WTC11 (cell line): ENCODE measurements at regions not wholly inside any gene's neighbourhood (a gene's known extent, or its start where the extent isn't known, plus 50 kb on each side); places are given as distances from the start of the nearest gene placed in this dataset.

Experiments used
- ATF3 ChIP-seq: sonication (generic); formaldehyde crosslinking; conservative IDR thresholded peaks from 2 replicates; pipeline ENCODE4 v1.8.1; 2022; ENCODE audit warnings: mild to moderate bottlenecking, missing genetic modification reagents
- CREB1 ChIP-seq: sonication (generic); formaldehyde crosslinking; IDR thresholded peaks from 2 replicates; pipeline ENCODE4 v1.8.0; 2023; ENCODE audit warnings: mild to moderate bottlenecking, missing genetic modification reagents
- CTCF ChIP-seq: fragments of 200-600 bp; IDR thresholded peaks from 2 replicates; pipeline ENCODE4 v1.8.0; 2022; ENCODE audit warnings: antibody characterized with exemption
- E2F1 ChIP-seq: sonication (generic); formaldehyde crosslinking; IDR thresholded peaks from 2 replicates; pipeline ENCODE4 v1.8.0; 2022; ENCODE audit warnings: mild to moderate bottlenecking, missing genetic modification reagents
- MXD4 ChIP-seq: fragments of 250-450 bp; sonication (Bioruptor Pico); IDR thresholded peaks from 2 replicates; pipeline ENCODE4 v1.8.0; 2021; ENCODE audit warnings: mild to moderate bottlenecking, moderate library complexity, borderline replicate concordance
- NFYB ChIP-seq: sonication (generic); formaldehyde crosslinking; conservative IDR thresholded peaks from 2 replicates; pipeline ENCODE4 v1.8.0; 2022; ENCODE audit warnings: low read depth, missing genetic modification reagents
- USF2 ChIP-seq: sonication (generic); formaldehyde crosslinking; IDR thresholded peaks from 2 replicates; pipeline ENCODE4 v1.8.1; 2023; ENCODE audit warnings: mild to moderate bottlenecking, missing genetic modification reagents, moderate library complexity
- ZNF121 ChIP-seq: sonication (generic); formaldehyde crosslinking; IDR thresholded peaks from 2 replicates; pipeline ENCODE4 v1.8.0; 2023; ENCODE audit warnings: missing genetic modification reagents
- ZNF232 ChIP-seq: sonication (generic); formaldehyde crosslinking; IDR thresholded peaks from 2 replicates; pipeline ENCODE4 v1.8.0; 2022; ENCODE audit warnings: mild to moderate bottlenecking, missing genetic modification reagents
- ZNF263 ChIP-seq: sonication (generic); formaldehyde crosslinking; IDR thresholded peaks from 2 replicates; pipeline ENCODE4 v1.8.1; 2022; ENCODE audit warnings: low read depth, mild to moderate bottlenecking, moderate library complexity, missing genetic modification reagents
- ZNF317 ChIP-seq: sonication (generic); formaldehyde crosslinking; IDR thresholded peaks from 2 replicates; pipeline ENCODE4 v1.8.1; 2023; ENCODE audit warnings: low read depth, mild to moderate bottlenecking, moderate library complexity, missing genetic modification reagents, borderline replicate concordance
- ZSCAN18 ChIP-seq: fragments of 250-450 bp; sonication (Bioruptor Pico); IDR thresholded peaks from 2 replicates; pipeline ENCODE4 v2.1.2; 2022; ENCODE audit warnings: mild to moderate bottlenecking, moderate library complexity

- TF ChIP-seq CTCF = no peak
- TF ChIP-seq ZNF232 (CRISPR knock-in tag) = no peak
- TF ChIP-seq ATF3 (CRISPR knock-in tag) = no peak
- TF ChIP-seq NFYB (CRISPR knock-in tag) = no peak
- no peak for TF ChIP-seq ZNF317 (CRISPR knock-in tag)
- TF ChIP-seq E2F1 (CRISPR knock-in tag) = no peak
- TF ChIP-seq MXD4 (CRISPR knock-in tag) = no peak
- no peak for TF ChIP-seq CREB1 (CRISPR knock-in tag)
- TF ChIP-seq ZNF263 = no peak
- TF ChIP-seq ZNF121 (CRISPR knock-in tag) = no peak
- no peak for TF ChIP-seq ZSCAN18 (CRISPR knock-in tag)
- no peak for TF ChIP-seq USF2 (CRISPR knock-in tag)
Measured at GRCh38 chr2:64225491-64225890, 81.3 kb upstream of the PELI1 start.
